Testis (tissue), 2 donors: ENCODE measurements at regions not wholly inside any gene's neighbourhood (a gene's known extent, or its start where the extent isn't known, plus 50 kb on each side); places are given as distances from the start of the nearest gene placed in this dataset.
"Not testable (repeated sequence)": the region's sequence is repeated elsewhere in the genome, so short reads cannot be mapped to it uniquely, and the experiment has no call there.

Source experiments
- DNase-seq: peaks from one replicate; pipeline ENCODE4 v3.0.0-alpha.2; 2019
- H3K27ac ChIP-seq, 2 donors: fragments of 200-600 bp; sonication (generic); one replicate each; pipeline ENCODE4 v1.5.1; 2019
- H3K27me3 ChIP-seq: fragments of 200-600 bp; sonication (generic); one replicate; pipeline ENCODE4 v1.5.1; 2019
- H3K36me3 ChIP-seq: fragments of 200-600 bp; sonication (generic); one replicate; pipeline ENCODE4 v1.5.1; 2017; ENCODE audit warnings: low read depth; ENCODE audit errors: missing control alignments
- H3K4me1 ChIP-seq: fragments of 200-600 bp; sonication (generic); one replicate; pipeline ENCODE4 v1.5.1; 2019
- H3K4me3 ChIP-seq, 2 donors: fragments of 200-600 bp; sonication (generic); one replicate each; pipeline ENCODE4 v1.5.1; 2017 to 2019
- H3K9me3 ChIP-seq: fragments of 200-600 bp; sonication (generic); one replicate; pipeline ENCODE4 v1.5.1; 2017
- POLR2A ChIP-seq: fragments of 450-650 bp; IDR thresholded peaks from one replicate; pipeline ENCODE4 v1.6.1; 2017; ENCODE audit warnings: antibody characterized with exemption, mild to moderate bottlenecking, moderate library complexity
- WGBS, 2 donors: methylation state at CpG; one replicate each; pipeline ENCODE4 v1.1.5; 2018; 5-methylcytosine and 5-hydroxymethylcytosine counted together
- intact Hi-C: fragments of 100-400 bp; cut with DNase I; formaldehyde crosslinking; loops from one replicate; pipeline ENCODE4 v1.15.1; 2023; ENCODE audit warnings: low total_unique reads
- TF ChIP-seq, protein P1 (sequence below), 3 experiments: fragments of 450-650 bp in 2 of 3; fragments of 200-600 bp in 1 of 3; sonication (generic) in 1 of 3; IDR thresholded peaks; one replicate each; pipeline ENCODE4 v1.5.1; 2016 to 2019; ENCODE audit warnings: antibody characterized with exemption in 3 of 3, mild to moderate bottlenecking in 2 of 3, moderate library complexity in 1 of 3

DNA sequence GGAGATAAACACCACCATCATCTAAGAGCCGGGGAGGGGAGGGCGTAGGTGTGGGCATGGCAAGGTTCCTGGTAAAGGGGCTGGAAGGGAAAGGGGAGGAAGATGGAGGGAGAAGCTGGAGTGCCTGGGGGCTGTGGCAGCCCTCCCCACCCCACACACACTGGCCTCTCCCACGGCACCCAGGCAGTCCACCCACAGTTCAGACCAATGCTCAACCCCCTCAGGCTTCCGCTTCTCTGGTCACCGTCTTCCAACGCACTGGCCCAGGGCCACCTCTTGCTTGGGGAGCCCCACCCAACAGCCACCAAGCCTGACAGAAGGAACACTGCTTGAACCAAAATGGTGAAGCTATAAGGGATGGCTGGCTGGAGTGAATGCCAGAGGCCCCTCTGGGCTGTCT is 160.3 kb downstream of the GOLGA6L4 start:
- H3K4me3 ChIP-seq, H3K4me1 ChIP-seq, intact Hi-C loops, H3K27me3 ChIP-seq, H3K36me3 ChIP-seq, H3K27ac ChIP-seq, H3K9me3 ChIP-seq: not testable (repeated sequence)
- WGBS, 2 donors, result 76 to 84% methylated on average over 6 of the region's 6 CpGs
- peak; percentile 4 for DNase-seq

DNA sequence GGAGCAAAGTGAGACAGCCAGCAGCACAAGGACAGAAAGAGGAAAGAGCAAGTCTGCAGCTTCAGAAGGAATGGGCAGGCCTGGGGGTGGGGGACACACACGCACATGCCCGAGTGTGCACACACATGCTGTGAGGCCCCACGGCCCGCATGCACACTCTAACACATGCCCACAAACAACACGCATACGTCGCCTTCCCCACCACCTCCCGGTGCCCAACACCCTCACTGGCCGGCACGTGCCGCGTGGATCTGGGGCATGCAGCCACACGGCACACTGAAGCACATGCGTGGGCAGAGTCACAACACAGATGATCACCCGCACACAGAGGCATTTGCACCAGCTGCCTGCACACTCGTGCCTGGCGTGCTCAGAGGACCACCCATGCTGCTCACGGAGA is 161.5 kb downstream of the GOLGA6L4 start:
- WGBS, 2 donors, result 93% methylated on average over 11 of the region's 18 CpGs; no CpG with 5 or more reads in 1 of the 2 donors
- H3K4me3 ChIP-seq, result not testable (repeated sequence)

DNA sequence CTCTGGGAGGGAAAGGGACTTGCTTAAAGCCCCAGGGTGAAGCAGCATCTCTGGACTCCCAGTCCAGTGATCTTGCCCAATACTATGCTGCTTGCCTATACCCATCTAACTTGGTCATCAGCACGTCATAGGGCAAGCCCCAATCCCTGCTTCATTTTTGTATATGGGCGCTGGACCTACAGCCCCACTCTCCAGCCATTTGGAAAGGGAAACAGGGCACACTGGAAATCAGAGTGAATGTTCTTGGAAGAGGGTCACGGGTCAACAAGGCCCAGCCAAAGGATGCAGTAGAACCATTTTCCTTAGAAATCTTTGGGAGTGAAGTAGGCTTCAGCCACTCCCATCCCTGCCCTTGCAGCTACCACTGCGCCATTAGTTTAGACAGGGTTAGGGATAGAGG is 162.5 kb downstream of the GOLGA6L4 start:
- WGBS, 2 donors, result 89 to 92% methylated on average over 3 to 4 of the region's 4 CpGs
- H3K4me1 ChIP-seq, H3K27me3 ChIP-seq, H3K9me3 ChIP-seq, H3K4me3 ChIP-seq, DNase-seq, H3K27ac ChIP-seq, intact Hi-C loops, H3K36me3 ChIP-seq: not testable (repeated sequence)

More for the DNA sequence above, 161.5 kb downstream of the GOLGA6L4 start:
- H3K27me3 ChIP-seq, H3K36me3 ChIP-seq, intact Hi-C loops, H3K4me1 ChIP-seq, H3K27ac ChIP-seq, H3K9me3 ChIP-seq: not testable (repeated sequence)
- peak; percentile 4 for DNase-seq

DNA sequence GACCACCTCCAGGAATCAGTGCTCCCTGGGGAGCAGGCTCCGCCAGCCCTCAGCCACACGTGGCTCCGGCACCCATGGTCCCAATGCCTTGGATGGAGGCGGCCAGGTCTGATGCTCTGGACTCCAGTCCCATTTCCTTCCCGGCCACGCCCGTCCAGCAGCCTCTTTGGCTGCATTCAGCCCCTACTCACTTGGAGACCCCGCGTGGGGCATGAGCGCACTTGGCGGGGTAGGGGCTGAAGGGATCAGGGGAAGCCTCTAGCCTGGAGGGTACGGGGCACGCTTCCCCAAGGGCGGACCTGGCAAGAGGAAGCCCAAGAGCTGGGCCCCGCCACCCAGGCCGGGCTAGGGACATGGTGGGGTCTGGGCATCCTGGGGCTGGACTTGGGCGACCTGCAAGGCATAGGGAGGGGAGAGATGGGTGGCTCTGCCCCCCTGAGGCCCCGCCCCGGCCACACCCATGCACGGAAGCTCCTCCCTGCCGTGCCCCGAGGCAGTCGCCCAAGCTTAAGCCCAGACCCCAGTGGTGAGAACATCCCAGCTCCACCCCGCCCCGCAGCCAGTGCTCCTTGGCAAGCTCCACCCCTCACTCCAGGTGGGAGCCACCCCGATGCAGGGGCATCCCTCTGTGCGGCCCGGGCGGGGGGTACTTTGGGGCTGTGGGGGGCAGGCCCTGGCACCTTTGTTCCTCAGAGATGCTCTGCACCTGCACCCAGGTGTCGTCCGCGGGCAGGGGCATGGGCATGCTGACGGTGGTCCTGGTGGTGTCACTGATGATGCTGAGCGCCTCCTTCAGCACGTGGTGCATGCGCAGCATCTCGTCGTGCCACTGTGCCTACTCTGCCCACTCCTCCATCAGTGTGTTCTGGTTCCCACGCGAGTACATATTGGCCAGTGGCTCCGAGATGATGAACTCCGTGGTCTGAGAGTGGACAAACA is 163.5 kb downstream of the GOLGA6L4 start:
- Histone ChIP-seq H3K36me3 (no peaks in the 10 kb centered on the region), H3K4me3 (no peak overlapping the region), H3K9me3 (no peaks in the 10 kb centered on the region), H3K27ac (no peak overlapping the region), H3K4me1 (no peaks in the 10 kb centered on the region), H3K27me3 (no peaks in the 10 kb centered on the region)
- intact Hi-C loops, result no loop called here
- 86 to 89% methylated on average over 13 to 41 of the region's 42 CpGs for WGBS, 2 donors
- peak; percentile 8 for DNase-seq
- no peak for TF ChIP-seq POLR2A
- TF ChIP-seq, protein P1, sequence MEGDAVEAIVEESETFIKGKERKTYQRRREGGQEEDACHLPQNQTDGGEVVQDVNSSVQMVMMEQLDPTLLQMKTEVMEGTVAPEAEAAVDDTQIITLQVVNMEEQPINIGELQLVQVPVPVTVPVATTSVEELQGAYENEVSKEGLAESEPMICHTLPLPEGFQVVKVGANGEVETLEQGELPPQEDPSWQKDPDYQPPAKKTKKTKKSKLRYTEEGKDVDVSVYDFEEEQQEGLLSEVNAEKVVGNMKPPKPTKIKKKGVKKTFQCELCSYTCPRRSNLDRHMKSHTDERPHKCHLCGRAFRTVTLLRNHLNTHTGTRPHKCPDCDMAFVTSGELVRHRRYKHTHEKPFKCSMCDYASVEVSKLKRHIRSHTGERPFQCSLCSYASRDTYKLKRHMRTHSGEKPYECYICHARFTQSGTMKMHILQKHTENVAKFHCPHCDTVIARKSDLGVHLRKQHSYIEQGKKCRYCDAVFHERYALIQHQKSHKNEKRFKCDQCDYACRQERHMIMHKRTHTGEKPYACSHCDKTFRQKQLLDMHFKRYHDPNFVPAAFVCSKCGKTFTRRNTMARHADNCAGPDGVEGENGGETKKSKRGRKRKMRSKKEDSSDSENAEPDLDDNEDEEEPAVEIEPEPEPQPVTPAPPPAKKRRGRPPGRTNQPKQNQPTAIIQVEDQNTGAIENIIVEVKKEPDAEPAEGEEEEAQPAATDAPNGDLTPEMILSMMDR (IDR thresholded peaks at IDR 0.05), result no peak

DNA sequence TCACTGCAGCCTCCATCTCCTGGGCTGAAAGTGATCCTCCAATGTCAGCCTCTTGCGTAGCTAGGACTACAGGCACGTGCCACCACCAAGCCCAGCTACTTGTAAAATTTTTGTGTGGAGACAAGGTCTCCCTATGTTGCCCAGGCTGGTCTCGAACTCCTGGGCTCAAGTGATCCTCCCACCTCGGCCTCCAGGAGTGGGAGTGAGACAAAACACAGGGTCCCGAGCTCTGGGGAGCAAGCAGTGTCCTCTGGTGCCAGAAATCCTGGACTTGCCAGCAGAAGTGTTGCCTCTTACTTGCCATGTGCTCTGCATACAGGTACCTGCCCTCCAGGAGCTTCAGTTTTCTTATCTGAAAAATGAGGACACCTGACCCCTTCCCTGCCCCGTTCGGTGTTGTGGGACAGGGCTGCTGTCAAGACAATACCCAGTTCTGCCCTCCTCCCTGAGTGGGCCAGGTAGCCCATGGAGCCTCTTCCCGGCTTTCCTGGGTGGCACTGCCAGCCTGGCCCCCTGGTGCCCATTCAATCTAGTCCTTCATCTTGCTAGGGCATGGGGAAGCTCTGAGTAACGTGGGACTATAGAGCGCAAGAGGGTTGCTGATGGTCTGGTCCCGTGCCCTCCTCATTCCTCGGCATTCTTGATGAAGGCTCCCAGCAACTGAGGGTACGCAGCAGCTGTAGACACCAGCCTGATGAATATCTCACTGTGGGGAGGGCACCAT is 164.6 kb downstream of the GOLGA6L4 start:
- TF ChIP-seq, protein P1 (IDR thresholded peaks at IDR 0.05), result no peak
- TF ChIP-seq POLR2A, result no peak
- Histone ChIP-seq H3K27me3 (no peaks in the 10 kb centered on the region), H3K36me3 (no peaks in the 10 kb centered on the region), H3K4me1 (no peaks in the 10 kb centered on the region), H3K27ac (no peak overlapping the region), H3K9me3 (no peaks in the 10 kb centered on the region), H3K4me3 (no peak overlapping the region)
- 74 to 79% methylated on average over 13 of the region's 13 CpGs for WGBS, 2 donors
- DNase-seq, result peak; percentile 6
- intact Hi-C loops, result no loop called here

DNA sequence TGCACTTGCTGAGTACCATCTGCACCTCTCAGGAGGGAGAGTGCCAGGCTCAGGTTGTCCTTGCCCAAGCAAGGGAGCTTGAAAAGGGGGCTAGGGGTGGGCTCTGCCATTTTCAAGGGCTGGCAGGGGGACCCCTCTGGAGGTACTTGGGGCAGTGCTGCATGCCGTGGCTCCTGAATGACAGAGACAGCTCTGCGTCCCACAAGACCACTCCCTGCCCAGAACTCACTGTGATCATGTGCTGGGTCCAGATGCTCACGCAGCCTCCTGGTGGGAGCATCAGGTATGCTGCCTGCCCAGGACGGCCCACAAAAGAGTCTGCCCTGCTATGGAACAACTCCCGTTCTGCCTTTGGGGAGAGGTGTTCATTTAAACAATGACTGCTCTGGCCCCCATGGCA is 165.2 kb downstream of the GOLGA6L4 start:
- H3K27me3 ChIP-seq, result no peaks in the 10 kb centered on the region
- no peak overlapping the region for H3K27ac ChIP-seq
- 68 to 96% methylated on average over 3 to 5 of the region's 5 CpGs for WGBS, 2 donors
- no peaks in the 10 kb centered on the region for H3K9me3 ChIP-seq
- peak; percentile 2 for DNase-seq
- no peak overlapping the region for H3K4me3 ChIP-seq
- no peak for TF ChIP-seq POLR2A
- TF ChIP-seq, protein P1 (IDR thresholded peaks at IDR 0.05), result no peak
- no peaks in the 10 kb centered on the region for H3K4me1 ChIP-seq
- intact Hi-C loops, result no loop called here
- H3K36me3 ChIP-seq, result no peaks in the 10 kb centered on the region

DNA sequence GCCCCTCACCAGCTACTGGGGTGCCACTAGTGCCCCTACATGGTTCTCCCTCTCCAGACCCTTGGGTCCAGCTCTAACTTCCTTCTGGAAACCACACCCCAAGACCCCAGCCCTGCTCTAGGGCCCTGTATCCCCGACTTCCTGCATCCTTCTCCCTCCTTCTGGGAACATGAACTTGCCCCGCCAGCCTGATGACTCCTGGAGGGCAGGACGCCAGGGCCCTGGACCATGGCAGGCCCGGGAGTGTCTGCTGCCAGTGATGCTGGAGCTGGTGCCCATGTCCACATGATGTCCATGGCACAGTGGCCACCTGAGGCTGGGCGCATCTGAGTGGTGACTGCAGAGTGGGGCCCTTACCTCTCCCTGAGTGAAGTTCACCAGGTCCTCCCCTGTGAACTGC is 165.9 kb downstream of the GOLGA6L4 start:
- H3K36me3 ChIP-seq, H3K27ac ChIP-seq, H3K9me3 ChIP-seq, intact Hi-C loops, H3K4me3 ChIP-seq, H3K27me3 ChIP-seq, H3K4me1 ChIP-seq: not testable (repeated sequence)
- DNase-seq, result peak; percentile 4
- WGBS, 2 donors, result 97 to 100% methylated on average over 1 to 5 of the region's 5 CpGs

DNA sequence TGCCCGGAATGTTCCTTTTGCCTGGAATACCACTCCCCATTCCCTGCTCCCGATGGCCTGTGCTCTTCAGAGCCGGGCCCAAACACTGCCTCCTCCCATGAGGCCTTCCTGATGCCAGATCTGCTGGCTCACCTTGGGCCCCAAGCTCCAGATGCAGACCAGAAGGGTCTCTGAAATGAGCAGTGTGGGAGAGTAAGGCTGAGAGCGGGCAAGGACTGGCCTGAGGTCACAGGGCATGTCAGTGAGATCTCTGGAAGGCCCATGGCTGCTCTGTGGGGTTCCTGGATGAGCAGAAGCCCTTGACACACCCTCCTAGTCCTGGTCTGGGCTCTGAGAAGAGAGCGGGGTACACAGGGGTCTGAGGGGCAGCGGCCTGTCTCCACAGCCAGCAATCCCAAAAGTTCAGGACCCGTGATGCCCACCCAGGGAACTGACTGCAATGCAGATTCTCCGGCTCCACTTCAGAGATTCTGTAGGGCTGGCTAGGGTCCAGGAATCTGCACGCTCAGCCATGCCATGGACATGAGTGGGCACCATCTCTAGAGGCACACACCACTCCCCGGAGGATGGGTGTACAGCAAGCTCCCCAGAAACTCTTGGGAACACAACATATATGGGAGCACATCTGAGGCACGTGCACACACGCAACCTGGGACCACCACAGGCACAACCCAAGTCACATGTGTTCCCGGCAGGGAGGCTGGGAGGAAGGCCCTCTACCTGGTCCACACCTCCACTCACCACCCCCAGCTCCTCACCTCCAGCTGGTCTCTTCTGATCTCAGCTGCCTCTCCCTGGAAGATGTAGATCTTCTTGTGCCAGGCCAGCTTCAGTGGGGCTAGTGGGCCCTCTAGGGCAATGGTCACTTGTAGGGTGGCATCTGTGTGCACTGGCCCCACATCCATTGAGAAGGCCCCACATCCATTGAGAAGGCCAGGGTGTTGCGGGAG is 166.6 kb downstream of the GOLGA6L4 start:
- H3K27ac ChIP-seq, H3K27me3 ChIP-seq, intact Hi-C loops, H3K4me1 ChIP-seq, H3K36me3 ChIP-seq, H3K9me3 ChIP-seq, H3K4me3 ChIP-seq: not testable (repeated sequence)
- 83 to 90% methylated on average over 9 to 14 of the region's 14 CpGs for WGBS, 2 donors
- peak; percentile 11 for DNase-seq
